ENCODE measurements at regions not wholly inside any gene's neighbourhood (a gene's known extent, or its start where the extent isn't known, plus 50 kb on each side); places are given as distances from the start of the nearest gene placed in this dataset.

DNA sequence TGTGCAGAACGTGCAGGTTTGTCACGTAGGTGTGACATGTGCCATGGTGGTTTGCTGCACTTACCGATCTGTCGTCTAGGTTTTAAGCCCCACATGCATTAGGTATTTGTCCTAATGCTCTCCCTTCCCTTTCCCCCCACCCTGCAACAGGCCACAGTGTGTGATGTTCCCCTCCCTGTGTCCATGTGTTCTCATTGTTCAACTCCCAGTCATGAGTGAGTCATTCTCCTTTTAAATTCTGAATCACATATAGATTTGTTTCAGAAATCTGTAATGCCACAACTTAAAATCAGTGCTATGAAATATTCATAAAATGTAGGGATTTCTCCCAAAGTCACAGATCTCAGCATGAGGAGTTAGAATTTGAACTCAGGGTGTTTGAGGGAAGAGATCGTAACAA, 552.5 kb upstream of the MBL2 start:
- no peaks in the 10 kb centered on the region for H3K9me3 ChIP-seq
- no peaks in the 10 kb centered on the region for H3K36me3 ChIP-seq
- TF ChIP-seq, protein P1, sequence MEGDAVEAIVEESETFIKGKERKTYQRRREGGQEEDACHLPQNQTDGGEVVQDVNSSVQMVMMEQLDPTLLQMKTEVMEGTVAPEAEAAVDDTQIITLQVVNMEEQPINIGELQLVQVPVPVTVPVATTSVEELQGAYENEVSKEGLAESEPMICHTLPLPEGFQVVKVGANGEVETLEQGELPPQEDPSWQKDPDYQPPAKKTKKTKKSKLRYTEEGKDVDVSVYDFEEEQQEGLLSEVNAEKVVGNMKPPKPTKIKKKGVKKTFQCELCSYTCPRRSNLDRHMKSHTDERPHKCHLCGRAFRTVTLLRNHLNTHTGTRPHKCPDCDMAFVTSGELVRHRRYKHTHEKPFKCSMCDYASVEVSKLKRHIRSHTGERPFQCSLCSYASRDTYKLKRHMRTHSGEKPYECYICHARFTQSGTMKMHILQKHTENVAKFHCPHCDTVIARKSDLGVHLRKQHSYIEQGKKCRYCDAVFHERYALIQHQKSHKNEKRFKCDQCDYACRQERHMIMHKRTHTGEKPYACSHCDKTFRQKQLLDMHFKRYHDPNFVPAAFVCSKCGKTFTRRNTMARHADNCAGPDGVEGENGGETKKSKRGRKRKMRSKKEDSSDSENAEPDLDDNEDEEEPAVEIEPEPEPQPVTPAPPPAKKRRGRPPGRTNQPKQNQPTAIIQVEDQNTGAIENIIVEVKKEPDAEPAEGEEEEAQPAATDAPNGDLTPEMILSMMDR (IDR thresholded peaks at IDR 0.05), result no peak
- no peak overlapping the region for H3K4me3 ChIP-seq
- DNase-seq (ENCODE audit: low spot score), result no peak
- H3K4me1 ChIP-seq, result no peaks in the 10 kb centered on the region
- no peaks in the 10 kb centered on the region for H3K27me3 ChIP-seq
- H3K27ac ChIP-seq, result no peak overlapping the region

- no peak overlapping the region for H3K4me3 ChIP-seq
- no peak for DNase-seq (ENCODE audit: low spot score)
- H3K27me3 ChIP-seq, result no peaks in the 10 kb centered on the region
- no peak overlapping the region for H3K27ac ChIP-seq
- H3K9me3 ChIP-seq, result no peaks in the 10 kb centered on the region
- TF ChIP-seq, protein P1 (IDR thresholded peaks at IDR 0.05), result no peak
- H3K4me1 ChIP-seq, result no peaks in the 10 kb centered on the region
- no peaks in the 10 kb centered on the region for H3K36me3 ChIP-seq
Observed at GRCh38 chr10:53315709-53316108, 543.1 kb upstream of the MBL2 start.

- no peak for DNase-seq (ENCODE audit: low spot score)
Observed at GRCh38 chr10:53314876-53315275, 542.3 kb upstream of the MBL2 start.

DNA sequence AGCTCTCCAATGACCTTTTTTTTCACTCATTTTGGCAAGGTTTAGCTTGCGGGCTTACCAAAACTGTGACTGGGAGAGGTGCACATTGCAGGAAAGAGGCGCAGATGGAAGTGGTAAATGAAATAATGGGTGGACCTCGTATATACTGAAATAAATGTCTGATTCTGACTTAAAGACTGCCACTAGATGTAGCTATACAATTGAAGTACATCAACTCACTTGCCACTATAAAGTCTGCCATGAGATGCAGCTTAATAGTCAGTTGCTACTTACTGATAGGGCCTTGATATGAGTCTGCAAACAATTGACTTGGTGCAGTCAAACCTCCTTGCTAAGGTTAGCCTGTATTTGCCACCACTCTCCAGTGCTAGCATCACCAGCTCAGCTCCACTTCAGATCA, 525.9 kb upstream of the MBL2 start:
- DNase-seq (ENCODE audit: low spot score), result no peak
- no peaks in the 10 kb centered on the region for H3K9me3 ChIP-seq
- no peak overlapping the region for H3K4me3 ChIP-seq
- H3K27me3 ChIP-seq, result no peaks in the 10 kb centered on the region
- TF ChIP-seq, protein P1 (IDR thresholded peaks at IDR 0.05), result no peak
- no peaks in the 10 kb centered on the region for H3K4me1 ChIP-seq
- no peaks in the 10 kb centered on the region for H3K36me3 ChIP-seq
- H3K27ac ChIP-seq, result no peak overlapping the region

More at GRCh38 chr10:53314876-53315275, 542.3 kb upstream of the MBL2 start:
- H3K9me3 ChIP-seq, result no peaks in the 10 kb centered on the region
- TF ChIP-seq, protein P1 (IDR thresholded peaks at IDR 0.05), result no peak
- H3K4me3 ChIP-seq, result no peak overlapping the region
- no peak overlapping the region for H3K27ac ChIP-seq
- no peaks in the 10 kb centered on the region for H3K27me3 ChIP-seq
- H3K36me3 ChIP-seq, result no peaks in the 10 kb centered on the region
- no peaks in the 10 kb centered on the region for H3K4me1 ChIP-seq

DNA sequence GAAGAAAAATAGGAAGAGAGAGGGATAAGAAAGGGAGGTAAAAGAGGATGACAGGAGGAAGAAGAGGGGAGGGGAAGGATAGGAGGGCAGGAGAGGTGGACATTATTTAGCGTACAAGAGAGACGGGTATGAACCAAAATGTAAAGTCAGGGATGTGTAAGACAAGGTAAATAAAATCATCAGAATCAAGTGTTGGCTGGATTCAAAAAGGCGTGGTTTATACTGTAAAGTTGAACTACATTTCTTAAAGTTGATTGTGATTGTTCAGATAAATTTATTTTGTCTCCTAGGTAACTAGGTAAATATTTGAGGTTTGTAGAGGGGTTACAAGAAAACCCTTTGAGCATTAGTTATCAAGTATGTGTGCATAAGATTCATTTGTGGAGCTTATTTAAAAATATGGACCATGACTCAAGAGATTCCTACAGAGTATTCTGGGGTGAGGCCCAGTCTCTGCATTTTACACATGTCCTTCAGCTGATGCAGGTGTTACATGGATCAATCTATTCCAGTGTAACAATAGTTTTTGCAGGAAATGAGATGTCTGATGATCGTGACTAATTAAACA, 512.1 kb upstream of the MBL2 start:
- Histone ChIP-seq H3K4me1 (no peaks in the 10 kb centered on the region), H3K27me3 (no peaks in the 10 kb centered on the region), H3K27ac (no peak overlapping the region), H3K4me3 (no peak overlapping the region), H3K9me3 (no peaks in the 10 kb centered on the region), H3K36me3 (no peaks in the 10 kb centered on the region)
- TF ChIP-seq, protein P1 (IDR thresholded peaks at IDR 0.05), result no peak
- DNase-seq (ENCODE audit: low spot score), result no peak

DNA sequence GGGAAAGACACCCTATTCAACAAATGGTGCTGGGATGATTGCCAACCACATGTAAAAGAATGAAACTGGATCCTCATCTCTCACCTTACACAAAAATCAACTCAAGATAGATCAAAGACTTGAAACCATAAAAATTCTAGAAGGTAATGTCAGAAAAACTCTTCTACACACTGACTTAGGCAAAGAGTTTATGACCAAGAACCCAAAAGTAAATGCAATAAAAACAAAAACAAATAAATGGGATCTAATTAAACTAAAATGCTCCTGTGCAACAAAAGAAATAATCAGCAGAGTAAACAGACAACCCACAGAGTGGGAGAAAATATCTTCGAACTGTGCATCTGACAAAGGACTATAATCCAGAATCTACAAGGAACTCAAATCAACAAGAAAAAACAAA, 504.2 kb upstream of the MBL2 start:
- no peak overlapping the region for H3K4me3 ChIP-seq
- H3K36me3 ChIP-seq, result no peaks in the 10 kb centered on the region
- no peaks in the 10 kb centered on the region for H3K27me3 ChIP-seq
- H3K27ac ChIP-seq, result no peak overlapping the region
- H3K4me1 ChIP-seq, result no peaks in the 10 kb centered on the region
- TF ChIP-seq, protein P1 (IDR thresholded peaks at IDR 0.05), result no peak
- H3K9me3 ChIP-seq, result peaks cover 0 to 3% of the 10 kb centered on the region in 2 donors
- DNase-seq (ENCODE audit: low spot score), result no peak

Measured in right atrium auricular region (tissue), 2 donors.